AG09309 (cell line): ENCODE measurements at regions not wholly inside any gene's neighbourhood (a gene's known extent, or its start where the extent isn't known, plus 50 kb on each side); places are given as distances from the start of the nearest gene placed in this dataset.
"Not testable (repeated sequence)": the region's sequence is repeated elsewhere in the genome, so short reads cannot be mapped to it uniquely, and the experiment has no call there.

Experiments used
- DNase-seq: peaks from one replicate; pipeline ENCODE4 v3.0.0-alpha.2; 2010; ENCODE audit warnings: low read depth
- H3K4me3 ChIP-seq: 2 replicates; pipeline ENCODE4 v1.5.1; 2011; ENCODE audit warnings: mild to moderate bottlenecking, low read depth, low read length, moderate library complexity; ENCODE audit not compliant: control insufficient read depth
- TF ChIP-seq, protein P1 (sequence below): IDR thresholded peaks from 2 replicates; pipeline ENCODE4 v1.5.1; 2011; ENCODE audit warnings: mild to moderate bottlenecking, low read depth, low read length, inconsistent platforms; ENCODE audit not compliant: insufficient read depth, control insufficient read depth; ENCODE audit errors: missing control alignments

DNA sequence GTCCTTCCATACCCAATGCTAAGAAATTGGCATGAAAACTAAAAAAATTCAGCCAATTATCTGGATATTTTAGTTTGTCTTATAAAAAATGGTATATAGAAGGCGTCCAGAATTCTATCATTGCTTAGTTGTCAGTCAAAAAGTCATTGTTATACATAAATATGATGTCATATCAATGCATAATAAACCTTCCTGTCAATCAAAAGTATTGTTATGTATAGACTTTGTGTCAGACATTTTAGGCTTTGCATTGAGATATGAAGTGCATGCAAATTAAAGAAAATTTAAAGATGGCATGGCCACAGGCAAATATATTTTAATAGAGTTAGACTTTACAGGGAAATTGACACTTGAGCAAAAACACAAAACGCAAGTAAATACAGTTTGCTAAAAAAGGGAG is 173.4 kb upstream of the FANCL start:
- TF ChIP-seq, protein P1, sequence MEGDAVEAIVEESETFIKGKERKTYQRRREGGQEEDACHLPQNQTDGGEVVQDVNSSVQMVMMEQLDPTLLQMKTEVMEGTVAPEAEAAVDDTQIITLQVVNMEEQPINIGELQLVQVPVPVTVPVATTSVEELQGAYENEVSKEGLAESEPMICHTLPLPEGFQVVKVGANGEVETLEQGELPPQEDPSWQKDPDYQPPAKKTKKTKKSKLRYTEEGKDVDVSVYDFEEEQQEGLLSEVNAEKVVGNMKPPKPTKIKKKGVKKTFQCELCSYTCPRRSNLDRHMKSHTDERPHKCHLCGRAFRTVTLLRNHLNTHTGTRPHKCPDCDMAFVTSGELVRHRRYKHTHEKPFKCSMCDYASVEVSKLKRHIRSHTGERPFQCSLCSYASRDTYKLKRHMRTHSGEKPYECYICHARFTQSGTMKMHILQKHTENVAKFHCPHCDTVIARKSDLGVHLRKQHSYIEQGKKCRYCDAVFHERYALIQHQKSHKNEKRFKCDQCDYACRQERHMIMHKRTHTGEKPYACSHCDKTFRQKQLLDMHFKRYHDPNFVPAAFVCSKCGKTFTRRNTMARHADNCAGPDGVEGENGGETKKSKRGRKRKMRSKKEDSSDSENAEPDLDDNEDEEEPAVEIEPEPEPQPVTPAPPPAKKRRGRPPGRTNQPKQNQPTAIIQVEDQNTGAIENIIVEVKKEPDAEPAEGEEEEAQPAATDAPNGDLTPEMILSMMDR, result no peak
- no peak overlapping the region for H3K4me3 ChIP-seq
- no peak for DNase-seq

DNA sequence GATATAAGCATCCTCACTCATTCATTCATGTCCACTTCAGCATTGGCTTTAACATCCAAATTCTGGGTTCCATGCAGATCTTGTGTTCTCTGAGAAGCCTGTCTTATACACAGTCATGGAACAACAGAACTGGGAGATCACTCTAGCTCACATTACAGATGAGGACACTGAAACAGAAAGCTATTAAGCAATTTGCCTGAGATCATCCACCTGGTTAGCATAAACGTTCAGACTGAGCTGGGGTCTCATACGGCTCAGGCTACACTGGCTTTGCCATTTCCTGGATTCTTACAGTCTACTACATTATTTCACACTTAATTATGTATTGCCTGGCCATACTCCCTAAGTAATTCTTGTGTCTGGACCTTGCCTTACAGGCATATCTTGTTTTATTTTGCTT is 169.4 kb upstream of the FANCL start:
- TF ChIP-seq, protein P1, result no peak
- no peak for DNase-seq
- H3K4me3 ChIP-seq, result no peak overlapping the region

DNA sequence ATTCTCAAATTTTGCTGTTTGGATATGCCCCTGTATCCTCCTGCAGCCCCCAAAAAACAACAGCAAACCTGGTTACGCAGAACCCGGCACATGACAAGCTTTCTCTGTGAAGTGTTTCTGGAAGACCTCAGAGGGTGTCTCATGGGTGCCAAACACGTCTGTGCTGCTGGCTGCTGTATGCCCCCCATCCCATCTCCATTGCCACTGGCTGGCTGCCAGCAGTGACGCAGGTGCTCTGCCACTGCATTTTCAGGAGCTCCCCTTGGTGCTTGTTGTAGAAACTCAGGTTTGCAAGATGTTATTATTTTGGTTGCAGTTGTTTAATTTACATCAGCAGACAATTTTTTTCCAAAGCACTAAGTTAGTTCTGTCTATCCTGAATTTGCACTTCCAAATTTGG is 166.4 kb upstream of the FANCL start:
- TF ChIP-seq, protein P1, result no peak
- no peak overlapping the region for H3K4me3 ChIP-seq
- no peak for DNase-seq

DNA sequence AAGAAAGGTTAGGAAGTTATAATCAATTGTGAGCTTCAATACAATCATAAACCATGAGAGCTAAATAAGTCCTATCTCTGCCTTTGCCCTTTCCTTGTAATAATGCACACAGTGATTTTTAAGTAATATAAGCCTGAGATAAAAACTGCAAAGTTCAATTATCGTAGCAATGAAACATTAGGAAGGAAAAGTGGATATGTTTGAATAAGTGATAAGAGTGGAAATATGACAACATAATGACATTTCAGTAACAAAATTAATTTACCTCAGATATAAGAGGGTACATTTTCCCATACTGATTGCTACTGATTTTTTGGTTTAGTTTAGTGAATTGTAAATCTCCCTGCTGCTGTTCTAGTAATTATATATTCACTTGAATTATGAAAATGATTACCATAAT is 164.2 kb upstream of the FANCL start:
- TF ChIP-seq, protein P1, result no peak
- DNase-seq, result no peak
- no peak overlapping the region for H3K4me3 ChIP-seq

DNA sequence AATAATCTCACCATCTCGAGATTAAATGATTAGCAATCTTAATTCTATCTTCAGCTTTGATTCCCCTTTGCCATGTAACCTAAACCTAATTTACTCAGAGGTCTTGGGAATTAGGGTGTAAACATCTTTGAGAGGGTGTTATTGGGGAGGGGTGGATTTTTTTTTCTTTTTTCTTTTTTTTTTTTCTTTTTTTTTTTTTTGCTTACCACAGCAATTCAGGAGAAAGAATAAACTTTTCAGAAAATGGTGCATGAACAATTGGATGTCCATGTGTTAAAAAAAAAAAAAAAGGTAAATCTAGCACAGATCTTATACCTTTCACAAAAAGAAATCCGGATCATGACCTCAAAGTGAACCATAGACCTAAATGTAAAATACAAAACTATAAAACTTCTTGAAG is 160.8 kb upstream of the FANCL start:
- no peak for DNase-seq
- TF ChIP-seq, protein P1, result no peak

DNA sequence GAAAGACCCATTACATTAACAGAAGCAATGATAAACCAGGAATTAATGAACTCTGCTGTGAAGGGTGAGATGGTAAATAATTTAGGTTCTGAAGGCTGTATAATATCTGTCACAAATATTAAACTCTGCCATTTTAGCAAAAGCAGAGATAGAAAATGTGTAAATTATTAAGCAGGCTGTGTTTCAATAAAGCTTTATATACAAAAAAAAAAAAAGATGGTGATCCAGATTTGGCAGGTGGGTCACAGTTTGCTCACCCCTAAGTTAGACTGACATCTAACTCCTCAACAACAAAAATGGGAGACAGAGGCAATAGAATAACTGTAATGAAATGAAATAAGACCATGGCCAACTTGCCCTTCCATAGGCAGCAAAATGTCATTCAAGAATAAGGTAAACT is 157.3 kb upstream of the FANCL start:
- TF ChIP-seq, protein P1, result no peak
- DNase-seq, result no peak
- no peak overlapping the region for H3K4me3 ChIP-seq

More for the DNA sequence above, 160.8 kb upstream of the FANCL start:
- H3K4me3 ChIP-seq, result no peak overlapping the region

DNA sequence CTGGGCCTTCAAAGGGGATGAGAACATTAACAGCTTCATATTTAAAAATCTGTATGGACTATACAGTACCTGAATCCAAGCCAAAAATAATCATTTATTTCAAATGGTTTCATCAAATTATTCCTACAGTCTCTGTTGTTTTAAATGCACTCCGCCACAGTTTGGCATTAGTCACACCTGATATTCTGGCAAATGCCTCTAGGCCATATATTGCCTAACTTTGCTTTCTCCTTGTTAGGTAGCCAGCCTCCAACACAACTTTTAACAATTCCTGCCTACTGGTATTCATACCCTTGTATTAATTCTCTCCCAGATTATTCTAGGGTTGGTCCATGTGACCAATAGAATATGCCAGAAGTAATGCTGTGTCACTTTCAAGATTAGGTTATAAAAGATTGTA is 146.6 kb upstream of the FANCL start:
- TF ChIP-seq, protein P1, result no peak
- H3K4me3 ChIP-seq, result no peak overlapping the region
- DNase-seq, result no peak

DNA sequence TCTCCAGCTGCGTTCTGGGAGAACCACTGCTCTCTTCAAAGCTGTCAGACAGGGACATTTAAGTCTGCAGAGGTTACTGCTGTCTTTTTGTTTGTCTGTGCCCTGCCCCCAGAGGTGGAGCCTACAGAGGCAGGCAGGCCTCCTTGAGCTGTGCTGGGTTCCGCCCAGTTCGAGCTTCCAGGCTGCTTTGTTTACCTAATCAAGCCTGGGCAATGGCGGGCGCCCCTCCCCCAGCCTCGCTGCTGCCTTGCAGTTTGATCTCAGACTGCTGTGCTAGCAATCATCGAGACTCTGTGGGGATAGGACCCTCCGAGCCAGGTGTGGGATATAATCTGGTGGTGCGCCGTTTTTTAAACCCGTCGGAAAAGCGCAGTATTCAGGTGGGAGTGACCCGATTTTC is 145.8 kb upstream of the FANCL start:
- not testable (repeated sequence) for H3K4me3 ChIP-seq, DNase-seq
